Gastrocnemius medialis (tissue), 4 donors: ENCODE measurements at regions not wholly inside any gene's neighbourhood (a gene's known extent, or its start where the extent isn't known, plus 50 kb on each side); places are given as distances from the start of the nearest gene placed in this dataset.

Experiments
- ATAC-seq, 2 donors: fragments of 150-250 bp; one replicate each; pipeline ENCODE4 v1.9.1; 2016
- DNase-seq, 2 donors: peaks; one replicate each; pipeline ENCODE4 v3.0.0-alpha.2; 2019
- H3K27ac ChIP-seq, 4 donors: fragments of 200-600 bp; sonication (generic); 1 replicate in 1 of 4; 2 replicates in 3 of 4; pipeline ENCODE4 v1.5.1; 2016 to 2018; ENCODE audit warnings: mild to moderate bottlenecking in 2 of 4, moderate library complexity in 1 of 4
- H3K27me3 ChIP-seq, 3 donors: fragments of 200-600 bp; sonication (generic) in 2 of 3; 1 replicate in 1 of 3; 2 replicates in 2 of 3; pipeline versions ENCODE4 v1.5.1 to v1.6.0; 2016 to 2019; ENCODE audit warnings: mild to moderate bottlenecking in 1 of 3, moderate library complexity in 1 of 3
- H3K36me3 ChIP-seq, 2 donors: fragments of 200-600 bp; sonication (generic) in 1 of 2; one replicate each; pipeline ENCODE4 v1.5.1; 2017 to 2018
- H3K4me1 ChIP-seq, 2 donors: fragments of 200-600 bp; sonication (generic) in 1 of 2; one replicate each; pipeline ENCODE4 v1.5.1; 2016 to 2017; ENCODE audit warnings: mild to moderate bottlenecking in 2 of 2
- H3K4me3 ChIP-seq, 4 donors: fragments of 200-600 bp; sonication (generic) in 3 of 4; 1 replicate in 1 of 4; 2 replicates in 3 of 4; pipeline ENCODE4 v1.5.1; 2016 to 2019; ENCODE audit warnings: mild to moderate bottlenecking in 2 of 4
- H3K9me3 ChIP-seq, 3 donors: fragments of 200-600 bp; sonication (generic) in 2 of 3; 1 replicate in 1 of 3; 2 replicates in 2 of 3; pipeline ENCODE4 v1.5.1; 2016 to 2019
- POLR2A ChIP-seq, 2 donors: fragments of 450-650 bp; IDR thresholded peaks; one replicate each; pipeline ENCODE4 v1.6.1; 2017; ENCODE audit warnings: antibody characterized with exemption in 2 of 2, mild to moderate bottlenecking in 2 of 2, moderate library complexity in 2 of 2
- in situ Hi-C, 4 donors: fragments of 200-750 bp; cut with MboI; loops; one replicate each; pipeline versions ENCODE4 v1.15.0 to v1.8.0; 2017; ENCODE audit warnings: low sequenced_read_pairs in 4 of 4
- intact Hi-C: fragments of 100-400 bp; cut with DNase I; formaldehyde crosslinking; loops from one replicate; pipeline ENCODE4 v1.15.1; 2023; ENCODE audit warnings: low total_unique reads
- TF ChIP-seq, protein P1 (sequence below), 5 experiments: fragments of 450-650 bp in 3 of 5; fragments of 200-600 bp in 2 of 5; sonication (generic) in 2 of 5; IDR thresholded peaks in 4 of 5; conservative IDR thresholded peaks in 1 of 5; 1 replicate in 4 of 5; 2 replicates in 1 of 5; pipeline ENCODE4 v1.5.1; 2016 to 2019; ENCODE audit warnings: antibody characterized with exemption in 5 of 5, mild to moderate bottlenecking in 3 of 5, moderate library complexity in 3 of 5

DNA sequence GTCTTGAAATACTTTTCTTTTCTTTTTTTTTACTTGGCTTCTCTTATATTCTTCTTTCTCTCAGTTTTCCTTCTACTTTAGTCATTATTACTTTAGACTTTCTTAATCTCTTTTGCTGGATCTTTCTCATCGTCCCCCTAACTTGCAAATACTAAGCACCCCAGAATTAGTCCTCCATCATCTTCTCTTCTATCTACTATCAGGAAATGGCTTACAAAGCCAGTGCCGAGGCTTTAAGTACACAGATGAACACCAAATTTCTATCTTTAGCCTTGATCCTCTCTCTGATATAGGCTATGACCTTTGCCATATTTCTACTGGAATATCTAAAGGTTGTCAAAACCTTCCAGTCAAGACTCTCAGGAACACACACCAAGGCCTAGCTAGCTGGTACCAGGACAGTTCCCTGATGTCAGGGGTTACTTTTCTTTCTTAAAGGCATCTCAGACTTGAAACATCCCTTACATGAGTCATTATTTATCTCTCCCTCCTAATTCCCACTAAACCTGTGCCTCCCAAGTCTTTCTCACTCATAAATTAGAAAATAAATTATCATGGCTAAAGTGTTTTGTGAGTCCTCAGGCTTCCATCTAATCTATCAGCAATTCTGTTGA is 278.6 kb upstream of the TCF21 start:
- no peak for TF ChIP-seq POLR2A (IDR thresholded peaks at IDR 0.05)
- TF ChIP-seq, protein P1, sequence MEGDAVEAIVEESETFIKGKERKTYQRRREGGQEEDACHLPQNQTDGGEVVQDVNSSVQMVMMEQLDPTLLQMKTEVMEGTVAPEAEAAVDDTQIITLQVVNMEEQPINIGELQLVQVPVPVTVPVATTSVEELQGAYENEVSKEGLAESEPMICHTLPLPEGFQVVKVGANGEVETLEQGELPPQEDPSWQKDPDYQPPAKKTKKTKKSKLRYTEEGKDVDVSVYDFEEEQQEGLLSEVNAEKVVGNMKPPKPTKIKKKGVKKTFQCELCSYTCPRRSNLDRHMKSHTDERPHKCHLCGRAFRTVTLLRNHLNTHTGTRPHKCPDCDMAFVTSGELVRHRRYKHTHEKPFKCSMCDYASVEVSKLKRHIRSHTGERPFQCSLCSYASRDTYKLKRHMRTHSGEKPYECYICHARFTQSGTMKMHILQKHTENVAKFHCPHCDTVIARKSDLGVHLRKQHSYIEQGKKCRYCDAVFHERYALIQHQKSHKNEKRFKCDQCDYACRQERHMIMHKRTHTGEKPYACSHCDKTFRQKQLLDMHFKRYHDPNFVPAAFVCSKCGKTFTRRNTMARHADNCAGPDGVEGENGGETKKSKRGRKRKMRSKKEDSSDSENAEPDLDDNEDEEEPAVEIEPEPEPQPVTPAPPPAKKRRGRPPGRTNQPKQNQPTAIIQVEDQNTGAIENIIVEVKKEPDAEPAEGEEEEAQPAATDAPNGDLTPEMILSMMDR (IDR thresholded peaks at IDR 0.05 in 4 of 5, conservative IDR thresholded peaks at IDR 0.05 in 1 of 5), result no peak
- H3K27me3 ChIP-seq, result no peaks in the 10 kb centered on the region
- DNase-seq (no peak), ATAC-seq (no peak)
- no peak overlapping the region for H3K4me3 ChIP-seq
- H3K9me3 ChIP-seq, result no peaks in the 10 kb centered on the region
- in situ Hi-C loops, result no loop called here
- intact Hi-C loops, result no loop called here
- no peaks in the 10 kb centered on the region for H3K36me3 ChIP-seq
- H3K4me1 ChIP-seq, result no peaks in the 10 kb centered on the region
- H3K27ac ChIP-seq, result no peak overlapping the region

DNA sequence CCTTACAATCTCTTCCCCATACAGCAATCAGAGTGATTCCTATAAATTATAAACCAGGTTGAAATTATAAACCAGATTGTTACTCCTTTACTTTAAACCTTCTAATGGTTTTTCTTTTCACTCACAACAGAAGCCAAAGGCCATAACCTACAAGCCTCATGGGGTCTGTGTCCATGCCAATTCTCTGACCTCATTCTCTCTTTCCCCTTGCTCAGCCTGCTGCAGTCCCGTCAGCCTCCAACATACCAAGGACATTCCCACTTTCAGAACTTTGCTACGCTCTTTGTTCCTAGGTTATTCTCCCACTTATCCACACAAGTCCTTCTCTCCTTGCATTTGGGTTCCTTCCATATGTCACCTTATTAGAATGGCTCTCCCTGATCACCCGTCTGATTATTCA is 277.9 kb upstream of the TCF21 start:
- no peaks in the 10 kb centered on the region for H3K9me3 ChIP-seq
- no peaks in the 10 kb centered on the region for H3K27me3 ChIP-seq
- no peak for ATAC-seq
- H3K36me3 ChIP-seq, result no peaks in the 10 kb centered on the region
- no peak for TF ChIP-seq POLR2A (IDR thresholded peaks at IDR 0.05)
- TF ChIP-seq, protein P1 (IDR thresholded peaks at IDR 0.05 in 4 of 5, conservative IDR thresholded peaks at IDR 0.05 in 1 of 5), result no peak
- intact Hi-C loops (no loop called here), in situ Hi-C loops (no loop called here)
- H3K27ac ChIP-seq, result no peak overlapping the region
- H3K4me3 ChIP-seq, result no peak overlapping the region
- no peak for DNase-seq
- H3K4me1 ChIP-seq, result no peaks in the 10 kb centered on the region

DNA sequence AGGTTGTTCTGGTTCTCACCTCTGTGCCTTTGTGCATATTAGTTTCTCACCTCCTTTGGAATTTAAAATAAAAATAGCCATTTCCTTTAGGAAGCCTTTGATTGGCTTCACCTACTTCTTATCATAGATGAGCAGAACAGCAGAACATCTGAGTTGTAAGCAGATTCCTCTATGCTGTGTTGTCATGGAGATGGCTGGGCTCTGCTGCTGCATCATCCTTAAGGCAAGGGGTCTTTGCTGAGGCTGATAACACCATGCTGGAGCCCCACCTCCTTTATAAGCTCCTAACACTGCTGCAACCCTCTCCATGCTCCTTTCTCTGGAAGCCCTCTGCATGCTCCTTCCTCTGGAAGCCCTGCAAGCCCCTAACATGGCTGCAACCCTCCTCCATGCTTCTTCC is 276.5 kb upstream of the TCF21 start:
- Histone ChIP-seq H3K27ac (no peak overlapping the region), H3K27me3 (no peaks in the 10 kb centered on the region), H3K4me1 (no peaks in the 10 kb centered on the region), H3K9me3 (no peaks in the 10 kb centered on the region), H3K36me3 (no peaks in the 10 kb centered on the region), H3K4me3 (no peak overlapping the region)
- DNase-seq, result no peak
- ATAC-seq, result no peak
- intact Hi-C loops (no loop called here), in situ Hi-C loops (no loop called here)
- no peak for TF ChIP-seq POLR2A (IDR thresholded peaks at IDR 0.05)
- TF ChIP-seq, protein P1 (IDR thresholded peaks at IDR 0.05 in 4 of 5, conservative IDR thresholded peaks at IDR 0.05 in 1 of 5), result no peak

DNA sequence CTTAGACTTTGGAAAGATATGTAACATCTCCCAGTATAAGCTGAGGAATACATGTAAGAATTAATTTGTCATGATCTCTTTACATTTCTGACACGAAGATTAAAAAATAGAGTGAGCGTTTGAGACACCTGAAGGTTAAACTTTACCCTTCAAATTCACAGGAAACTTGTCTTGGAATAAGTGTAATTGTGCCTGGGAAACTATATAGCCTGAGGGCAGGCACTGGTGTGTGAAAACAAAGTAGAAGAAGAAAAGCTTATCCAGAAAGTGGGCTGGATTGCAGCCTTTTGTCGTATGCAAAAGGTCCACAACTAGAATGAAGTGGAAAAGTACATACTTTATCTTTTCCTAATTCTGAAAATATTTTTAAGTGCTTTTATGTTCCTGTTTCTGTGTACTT is 275.7 kb upstream of the TCF21 start:
- ATAC-seq (no peak), DNase-seq (no peak)
- H3K4me3 ChIP-seq, result no peak overlapping the region
- H3K36me3 ChIP-seq, result no peaks in the 10 kb centered on the region
- no peaks in the 10 kb centered on the region for H3K4me1 ChIP-seq
- intact Hi-C loops, result no loop called here
- H3K9me3 ChIP-seq, result no peaks in the 10 kb centered on the region
- H3K27me3 ChIP-seq, result no peaks in the 10 kb centered on the region
- in situ Hi-C loops, result no loop called here
- TF ChIP-seq, protein P1 (IDR thresholded peaks at IDR 0.05 in 4 of 5, conservative IDR thresholded peaks at IDR 0.05 in 1 of 5), result no peak
- no peak for TF ChIP-seq POLR2A (IDR thresholded peaks at IDR 0.05)
- no peak overlapping the region for H3K27ac ChIP-seq

DNA sequence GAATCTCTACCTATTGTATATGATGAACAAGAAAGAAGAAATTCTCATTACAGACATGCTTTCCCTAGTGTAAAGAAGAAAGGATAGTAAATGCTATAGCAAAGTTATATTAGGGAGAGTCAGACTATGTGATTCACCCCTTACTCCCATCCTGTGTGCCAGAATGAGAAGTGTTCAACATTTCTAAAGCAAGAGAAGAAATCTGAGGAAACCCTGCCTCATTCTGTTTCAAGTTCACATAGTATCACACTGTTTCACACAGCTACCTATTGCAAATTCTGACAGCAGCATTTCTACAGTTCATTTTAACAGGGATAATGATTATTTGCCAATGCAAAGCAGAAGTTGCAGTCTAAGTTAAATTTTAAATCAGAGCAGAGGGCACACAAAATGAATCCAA is 267.2 kb upstream of the TCF21 start:
- ATAC-seq, result no peak
- intact Hi-C loops, result no loop called here
- Histone ChIP-seq H3K4me3 (no peak overlapping the region), H3K36me3 (no peaks in the 10 kb centered on the region), H3K4me1 (no peaks in the 10 kb centered on the region), H3K27ac (no peak overlapping the region), H3K27me3 (no peaks in the 10 kb centered on the region), H3K9me3 (no peaks in the 10 kb centered on the region)
- in situ Hi-C loops, result no loop called here
- DNase-seq, result no peak
- no peak for TF ChIP-seq POLR2A (IDR thresholded peaks at IDR 0.05)
- TF ChIP-seq, protein P1 (IDR thresholded peaks at IDR 0.05 in 4 of 5, conservative IDR thresholded peaks at IDR 0.05 in 1 of 5), result no peak
